Activated B cell treated with CpG ODN at 0.5 μM for 24 hours (primary cell): ENCODE measurements at regions not wholly inside any gene's neighbourhood (a gene's known extent, or its start where the extent isn't known, plus 50 kb on each side); places are given as distances from the start of the nearest gene placed in this dataset.

ENCODE experiments used
- ATAC-seq: fragments of 200-7000 bp; cut with Tn5 transposase; one replicate; pipeline ENCODE4 v1.10.0; 2021; ENCODE audit warnings: low read depth, mild to moderate bottlenecking, moderate library complexity
- CTCF ChIA-PET: fragments of 350-600 bp; sonication (Branson Sonifier 250); formaldehyde crosslinking; loops from one replicate; lab custom pipeline; 2021; ENCODE audit warnings: antibody characterized with exemption; lab: Charles Lee
- POLR2A ChIA-PET: fragments of 350-600 bp; sonication (Branson Sonifier 250); formaldehyde crosslinking; loops from one replicate; lab custom pipeline; 2021; ENCODE audit warnings: antibody characterized with exemption; lab: Charles Lee
- DNase-seq: peaks from one replicate; pipeline ENCODE4 v3.0.0; 2022
- H3K27ac Mint-ChIP-seq: one replicate; pipeline ENCODE4 v1.8.0; 2020; ENCODE audit warnings: mixed read lengths
- H3K27me3 Mint-ChIP-seq: one replicate; pipeline ENCODE4 v1.8.0; 2021; ENCODE audit warnings: mixed read lengths
- H3K36me3 Mint-ChIP-seq: one replicate; pipeline ENCODE4 v1.8.0; 2021; ENCODE audit warnings: low read depth, mixed read lengths
- H3K4me1 Mint-ChIP-seq: one replicate; pipeline ENCODE4 v1.8.0; 2021; ENCODE audit warnings: mixed read lengths
- H3K4me3 Mint-ChIP-seq: one replicate; pipeline ENCODE4 v1.8.0; 2020; ENCODE audit warnings: mild to moderate bottlenecking, mixed read lengths
- H3K9me3 Mint-ChIP-seq: one replicate; pipeline ENCODE4 v1.8.0; 2020; ENCODE audit warnings: mixed read lengths
- intact Hi-C: fragments of 100-400 bp; cut with micrococcal nuclease; formaldehyde crosslinking; loops from one replicate; pipeline ENCODE4 v1.15.1; 2024
- TF ChIP-seq, protein P1 (sequence below): fragments of 200-600 bp; IDR thresholded peaks from one replicate; pipeline ENCODE4 v1.8.0; 2022; ENCODE audit warnings: antibody characterized with exemption, mild to moderate bottlenecking

DNA sequence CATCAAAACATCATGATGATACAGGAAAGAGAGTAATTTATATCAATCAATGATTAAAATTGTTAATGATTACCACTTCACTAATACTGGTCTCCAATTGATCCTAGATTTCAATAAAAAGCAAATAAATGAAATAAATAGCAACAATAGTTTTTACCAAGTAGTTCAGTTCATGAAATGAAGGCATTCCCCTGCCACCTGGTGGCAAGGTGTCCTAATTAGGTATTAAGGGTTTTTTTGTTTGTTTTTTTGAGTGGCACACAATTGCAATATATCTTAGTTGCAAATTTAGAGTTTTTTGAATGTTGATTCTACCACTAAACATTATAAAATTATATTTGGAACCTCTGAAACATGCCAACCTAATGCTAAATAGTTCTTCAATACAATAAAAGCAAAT, 157.4 kb upstream of the PDE5A start:
- Mint-ChIP-seq H3K4me1 (no peaks in the 10 kb centered on the region), H3K27me3 (no peaks in the 10 kb centered on the region), H3K4me3 (no peak overlapping the region), H3K27ac (no peak overlapping the region), H3K36me3 (no peaks in the 10 kb centered on the region), H3K9me3 (peaks cover 4% of the 10 kb centered on the region)
- ATAC-seq (no peak), DNase-seq (no peak)
- intact Hi-C loops, result loop anchor here (2.0 kb wide), 1 partner anchor 471 kb away; no protein-coding TSS in a partner anchor
- POLR2A ChIA-PET, result no interaction called here
- CTCF ChIA-PET, result no interaction called here
- TF ChIP-seq, protein P1, sequence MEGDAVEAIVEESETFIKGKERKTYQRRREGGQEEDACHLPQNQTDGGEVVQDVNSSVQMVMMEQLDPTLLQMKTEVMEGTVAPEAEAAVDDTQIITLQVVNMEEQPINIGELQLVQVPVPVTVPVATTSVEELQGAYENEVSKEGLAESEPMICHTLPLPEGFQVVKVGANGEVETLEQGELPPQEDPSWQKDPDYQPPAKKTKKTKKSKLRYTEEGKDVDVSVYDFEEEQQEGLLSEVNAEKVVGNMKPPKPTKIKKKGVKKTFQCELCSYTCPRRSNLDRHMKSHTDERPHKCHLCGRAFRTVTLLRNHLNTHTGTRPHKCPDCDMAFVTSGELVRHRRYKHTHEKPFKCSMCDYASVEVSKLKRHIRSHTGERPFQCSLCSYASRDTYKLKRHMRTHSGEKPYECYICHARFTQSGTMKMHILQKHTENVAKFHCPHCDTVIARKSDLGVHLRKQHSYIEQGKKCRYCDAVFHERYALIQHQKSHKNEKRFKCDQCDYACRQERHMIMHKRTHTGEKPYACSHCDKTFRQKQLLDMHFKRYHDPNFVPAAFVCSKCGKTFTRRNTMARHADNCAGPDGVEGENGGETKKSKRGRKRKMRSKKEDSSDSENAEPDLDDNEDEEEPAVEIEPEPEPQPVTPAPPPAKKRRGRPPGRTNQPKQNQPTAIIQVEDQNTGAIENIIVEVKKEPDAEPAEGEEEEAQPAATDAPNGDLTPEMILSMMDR, result no peak

DNA sequence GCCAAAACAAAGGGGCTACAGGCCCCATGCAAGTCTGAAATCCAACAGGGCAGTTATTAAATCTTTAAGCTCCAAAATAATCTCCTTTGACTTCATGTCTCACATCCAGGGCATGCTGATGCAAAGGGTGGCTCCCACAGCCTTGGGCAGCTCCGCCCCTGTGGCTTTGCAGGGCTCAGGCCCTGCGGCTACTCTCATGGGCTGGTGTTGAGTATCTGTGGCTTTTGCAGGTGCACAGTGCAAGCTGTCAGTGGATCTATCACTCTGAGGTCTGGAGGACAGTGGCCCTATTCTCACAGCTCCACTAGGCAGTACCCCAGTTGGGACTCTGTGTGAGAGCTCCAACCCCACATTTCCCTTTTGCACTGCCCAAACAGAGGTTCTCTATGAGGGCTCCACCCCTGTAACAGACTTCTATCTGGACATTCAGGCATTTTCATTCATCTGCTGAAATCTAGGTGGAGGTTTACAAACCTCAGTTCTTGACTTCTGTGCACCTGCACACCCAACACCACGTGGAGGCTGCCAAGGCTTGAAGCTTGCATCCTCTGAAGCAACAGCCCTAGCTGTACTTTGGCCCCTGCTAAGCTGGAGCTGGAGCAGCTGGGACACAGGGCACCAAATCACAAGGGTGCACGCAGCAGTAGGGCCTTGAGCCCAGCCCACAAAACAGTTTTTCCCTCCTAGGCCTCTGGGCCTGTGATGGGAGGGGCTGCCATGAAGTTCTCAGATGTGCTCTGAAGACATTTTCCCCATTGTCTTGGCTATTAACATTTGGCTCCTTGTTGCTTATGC, 154.8 kb upstream of the PDE5A start:
- Mint-ChIP-seq H3K4me1 (no peaks in the 10 kb centered on the region), H3K4me3 (no peak overlapping the region), H3K27ac (no peak overlapping the region), H3K36me3 (no peaks in the 10 kb centered on the region), H3K27me3 (no peaks in the 10 kb centered on the region), H3K9me3 (peaks cover 4% of the 10 kb centered on the region)
- intact Hi-C loops, result no loop called here
- ChIA-PET POLR2A (no interaction called here), CTCF (no interaction called here)
- no peak for ATAC-seq
- TF ChIP-seq, protein P1, result no peak
- DNase-seq, result no peak

DNA sequence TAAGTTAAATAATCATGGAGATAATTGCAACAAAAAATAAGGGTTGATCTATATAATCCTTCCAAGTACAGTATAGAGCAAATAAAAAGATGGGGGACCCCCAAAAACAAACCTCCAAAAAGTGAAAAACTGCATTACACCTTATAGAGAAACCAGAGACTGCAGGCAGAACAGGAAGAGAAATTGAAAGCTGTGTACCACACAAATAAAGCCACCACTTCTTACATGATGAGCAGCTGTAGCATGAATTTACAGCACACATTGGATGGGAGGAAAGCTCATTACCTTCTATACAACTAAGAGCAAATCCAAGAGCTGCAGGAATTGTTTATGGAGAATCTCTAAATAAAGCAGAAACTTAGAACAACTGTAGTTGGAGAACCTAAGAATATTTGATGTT, 152.4 kb upstream of the PDE5A start:
- Mint-ChIP-seq H3K27me3 (no peaks in the 10 kb centered on the region), H3K36me3 (no peaks in the 10 kb centered on the region), H3K27ac (no peak overlapping the region), H3K9me3 (peaks cover 7% of the 10 kb centered on the region), H3K4me1 (no peaks in the 10 kb centered on the region), H3K4me3 (no peak overlapping the region)
- DNase-seq (no peak), ATAC-seq (no peak)
- intact Hi-C loops, result no loop called here
- TF ChIP-seq, protein P1, result no peak
- CTCF ChIA-PET, result no interaction called here
- POLR2A ChIA-PET, result no interaction called here

DNA sequence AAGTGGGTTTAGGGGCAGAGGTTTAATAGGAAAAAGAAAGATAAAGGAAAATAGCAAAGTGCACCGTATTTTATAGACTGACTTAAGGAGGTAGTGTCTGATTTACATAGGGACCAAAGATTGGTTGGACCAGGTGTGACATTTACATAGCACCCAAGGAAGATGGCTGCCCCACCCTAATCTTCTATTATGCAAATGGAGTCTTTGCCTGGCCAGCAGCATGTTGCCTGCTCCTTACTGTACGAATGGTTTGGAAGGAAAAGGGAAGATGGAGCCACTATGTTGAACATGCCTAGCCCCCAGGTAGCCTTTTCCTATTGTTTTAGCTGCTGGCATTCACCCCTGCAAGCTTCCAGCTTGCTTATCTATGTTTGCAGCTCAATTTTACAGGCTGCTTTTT, 146.2 kb upstream of the PDE5A start:
- TF ChIP-seq, protein P1, result no peak
- Mint-ChIP-seq H3K27me3 (no peaks in the 10 kb centered on the region), H3K4me3 (no peak overlapping the region), H3K9me3 (peaks cover 3% of the 10 kb centered on the region), H3K4me1 (no peaks in the 10 kb centered on the region), H3K27ac (no peak overlapping the region), H3K36me3 (no peaks in the 10 kb centered on the region)
- ChIA-PET POLR2A (no interaction called here), CTCF (no interaction called here)
- intact Hi-C loops, result no loop called here
- ATAC-seq (no peak), DNase-seq (no peak)

DNA sequence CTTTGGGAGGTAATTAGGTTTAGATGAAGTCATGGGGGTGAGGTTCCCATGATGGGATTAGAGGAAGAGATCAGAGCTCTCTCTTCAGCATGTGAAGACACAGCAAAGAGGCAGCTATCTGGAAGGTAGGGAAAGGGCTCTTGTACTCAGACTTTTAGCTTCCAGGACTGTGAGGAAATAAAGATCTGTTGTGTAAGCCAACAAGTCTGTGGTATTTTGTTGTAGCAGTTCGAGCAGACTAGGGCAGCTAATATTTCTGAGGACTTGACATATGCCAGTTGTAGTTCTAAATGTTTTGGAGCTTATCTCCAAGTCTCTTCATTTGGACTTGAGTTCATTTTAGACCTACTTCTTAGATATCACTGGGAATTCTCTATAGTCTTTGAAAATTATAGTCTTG, 137.3 kb upstream of the PDE5A start:
- no peak for DNase-seq
- no peaks in the 10 kb centered on the region for H3K36me3 Mint-ChIP-seq
- H3K4me1 Mint-ChIP-seq, result no peaks in the 10 kb centered on the region
- H3K27me3 Mint-ChIP-seq, result no peaks in the 10 kb centered on the region
- CTCF ChIA-PET, result no interaction called here
- POLR2A ChIA-PET, result no interaction called here
- TF ChIP-seq, protein P1, result no peak
- no peak for ATAC-seq
- no peaks in the 10 kb centered on the region for H3K9me3 Mint-ChIP-seq
- intact Hi-C loops, result no loop called here
- no peak overlapping the region for H3K27ac Mint-ChIP-seq
- H3K4me3 Mint-ChIP-seq, result no peak overlapping the region
